Right ventricle myocardium inferior (tissue), 1 donor: ENCODE measurements at regions not wholly inside any gene's neighbourhood (a gene's known extent, or its start where the extent isn't known, plus 50 kb on each side); places are given as distances from the start of the nearest gene placed in this dataset.

ENCODE experiments used
- ATAC-seq: fragments of 200-7000 bp; cut with Tn5 transposase; one replicate; pipeline ENCODE4 v1.9.1; 2020; ENCODE audit warnings: mild to moderate bottlenecking, moderate library complexity
- DNase-seq: peaks from one replicate; pipeline ENCODE4 v3.0.0; 2021; ENCODE audit errors: missing footprints
- intact Hi-C: fragments of 100-400 bp; cut with DNase I; formaldehyde crosslinking; loops from one replicate; pipeline ENCODE4 v1.11.0; 2022
- donor health status: DM: no; HTN: yes; CAD: no; lungs with severe emphysema.

DNA sequence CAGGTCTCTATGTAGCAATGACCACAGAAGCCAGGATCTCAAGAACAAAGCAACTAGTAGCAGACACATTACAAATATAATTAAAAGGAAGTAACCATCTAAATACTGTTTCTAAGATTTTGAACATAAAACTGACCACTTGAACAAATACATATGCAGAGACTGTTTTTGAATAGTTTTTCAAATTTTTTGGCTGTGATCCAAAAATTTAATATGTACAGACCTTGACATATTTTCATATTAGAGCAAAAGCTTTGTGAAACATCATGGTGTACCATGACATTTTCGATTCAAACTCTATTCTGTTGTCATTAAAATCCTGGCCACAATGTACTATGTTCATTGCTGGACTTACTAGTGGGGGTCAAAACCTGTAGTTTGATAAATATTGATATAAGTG, 126.5 kb downstream of the NUDT12 start:
- DNase-seq (no peak), ATAC-seq (no peak)
- intact Hi-C loops, result no loop called here

DNA sequence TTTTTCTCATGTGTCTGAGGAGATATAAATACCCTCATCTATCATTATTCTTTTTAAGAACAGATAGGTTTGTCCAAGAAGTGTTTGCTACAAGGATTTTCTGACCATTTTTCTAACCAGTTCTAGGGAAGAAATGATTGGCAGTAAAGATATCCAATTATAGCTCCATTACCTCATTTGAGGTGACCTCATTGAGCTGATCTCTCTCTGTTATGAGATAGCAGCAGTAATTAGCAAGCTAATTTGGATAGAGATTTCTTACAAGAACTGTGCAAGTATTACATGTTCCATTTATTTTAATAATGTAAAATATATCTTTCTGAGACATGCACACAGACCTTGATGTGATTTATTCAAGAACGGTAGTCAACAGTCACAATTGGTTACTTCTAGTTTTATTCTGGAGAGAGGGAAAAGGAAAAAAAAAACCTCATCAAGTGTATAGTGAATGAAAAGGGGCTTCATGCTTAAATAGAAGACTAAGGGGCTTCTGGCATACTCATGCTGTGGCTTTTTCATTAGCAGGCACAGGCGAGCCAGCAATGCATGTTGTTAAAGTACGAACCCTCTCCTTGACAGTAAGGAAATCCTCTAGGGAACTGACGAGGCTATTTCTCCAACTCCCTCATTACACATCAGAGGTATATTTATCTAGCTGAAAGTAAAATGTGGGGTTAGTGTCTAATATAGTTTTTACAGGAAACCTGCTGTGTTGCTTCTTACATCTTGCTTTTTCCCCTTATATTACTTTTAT, 127.3 kb downstream of the NUDT12 start:
- ATAC-seq (no peak), DNase-seq (no peak)
- intact Hi-C loops, result no loop called here

DNA sequence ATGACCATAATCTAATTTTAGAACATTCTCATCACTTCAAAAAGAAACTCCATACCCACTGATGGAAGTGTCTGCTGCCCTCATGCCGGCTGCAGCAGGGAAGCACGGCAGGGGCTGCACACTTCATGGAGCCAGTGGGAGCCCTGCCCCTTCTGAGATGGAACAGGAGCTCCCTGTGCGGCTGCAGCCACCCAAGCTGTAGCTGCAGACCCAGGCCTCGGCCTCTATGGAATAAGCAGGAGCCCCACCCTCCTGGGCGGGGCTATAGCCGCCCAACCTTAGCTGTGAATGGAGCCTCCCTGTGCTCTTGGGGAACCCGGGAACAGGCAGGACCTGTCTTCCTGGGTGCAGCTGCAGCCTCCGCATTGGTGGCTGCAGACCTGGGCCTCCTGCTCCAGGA, 128.5 kb downstream of the NUDT12 start:
- no peak for DNase-seq
- intact Hi-C loops, result no loop called here
- no peak for ATAC-seq

DNA sequence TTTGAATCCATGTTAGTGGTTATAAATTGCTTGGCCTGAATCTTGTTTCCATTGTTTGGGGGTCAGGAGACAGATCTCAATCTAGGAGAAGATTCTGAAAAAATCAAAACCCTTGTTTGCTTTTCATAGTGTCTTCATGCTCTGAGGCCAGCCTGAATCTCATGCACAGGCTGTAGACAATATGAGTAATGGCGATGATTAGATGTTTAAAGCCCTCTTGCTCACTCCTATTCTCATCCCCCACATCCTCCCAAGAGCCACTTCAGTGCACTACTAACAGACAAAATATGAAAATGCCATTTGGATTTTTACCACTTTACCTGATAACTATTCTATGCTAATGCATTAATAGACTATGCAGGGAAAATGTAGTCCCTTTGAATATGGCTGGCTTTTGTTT, 129.4 kb downstream of the NUDT12 start:
- no peak for ATAC-seq
- DNase-seq, result no peak
- intact Hi-C loops, result no loop called here

DNA sequence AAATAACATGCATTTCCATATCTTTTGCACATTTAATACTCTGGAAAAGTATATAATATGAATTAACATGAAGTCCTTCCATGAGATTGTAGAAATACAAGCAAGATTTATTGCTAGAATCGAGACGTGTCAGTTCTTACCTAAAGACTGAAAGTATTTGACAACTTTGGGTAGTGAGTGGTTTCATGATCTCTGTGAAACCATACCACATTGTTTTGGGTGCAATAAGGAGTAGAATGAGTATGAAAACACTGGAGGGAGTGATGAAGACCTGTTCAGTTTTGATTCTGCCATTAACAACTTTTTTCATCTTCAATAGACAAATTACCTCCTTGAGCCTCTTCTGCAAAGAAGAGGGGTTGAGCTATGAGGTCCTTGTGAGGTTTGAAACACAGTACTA, 133.7 kb downstream of the NUDT12 start:
- no peak for ATAC-seq
- intact Hi-C loops, result no loop called here
- DNase-seq, result no peak

DNA sequence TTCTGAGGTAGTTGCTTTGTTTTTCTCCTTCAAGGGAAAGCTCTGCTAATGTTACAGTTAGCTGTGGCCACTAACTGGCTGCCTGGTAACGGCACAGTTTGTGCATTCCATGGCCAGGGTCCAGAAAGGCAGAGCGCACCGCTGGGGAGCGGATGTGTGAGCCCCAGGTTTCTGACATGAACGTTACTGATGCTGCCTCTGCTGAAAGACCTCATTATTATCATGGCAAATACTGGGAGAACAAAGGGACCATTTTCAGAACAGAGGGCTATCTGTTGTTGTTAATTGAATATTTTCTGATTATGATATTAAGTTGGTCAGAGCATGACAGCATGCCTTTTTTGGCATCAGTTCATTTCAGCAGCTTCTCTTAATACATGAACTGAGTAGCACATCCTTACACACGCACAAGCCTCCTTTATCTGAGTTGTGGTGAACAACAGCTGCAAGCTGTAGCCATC, 134.1 kb downstream of the NUDT12 start:
- peak; percentile 83 for ATAC-seq
- peak; percentile 59 for DNase-seq
- intact Hi-C loops, result no loop called here

DNA sequence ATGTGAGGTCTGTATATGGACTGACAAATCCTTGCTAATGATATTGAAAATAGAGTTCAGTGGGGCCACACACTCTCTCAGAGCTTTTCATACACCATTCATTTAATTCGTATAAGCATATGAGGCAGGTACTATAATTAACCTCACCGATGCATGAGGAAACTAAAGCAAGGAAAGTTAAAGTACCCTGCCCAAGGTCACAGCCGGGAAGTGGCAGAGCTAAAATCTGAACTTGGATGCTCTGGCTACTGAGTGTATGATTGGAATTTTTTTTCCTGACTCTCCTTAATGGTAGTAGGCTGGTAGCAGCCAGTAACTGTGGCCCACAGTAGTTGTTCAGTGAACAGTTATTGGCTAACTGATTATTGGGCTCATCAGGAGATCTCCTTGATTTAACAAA, 135.3 kb downstream of the NUDT12 start:
- intact Hi-C loops, result no loop called here

DNA sequence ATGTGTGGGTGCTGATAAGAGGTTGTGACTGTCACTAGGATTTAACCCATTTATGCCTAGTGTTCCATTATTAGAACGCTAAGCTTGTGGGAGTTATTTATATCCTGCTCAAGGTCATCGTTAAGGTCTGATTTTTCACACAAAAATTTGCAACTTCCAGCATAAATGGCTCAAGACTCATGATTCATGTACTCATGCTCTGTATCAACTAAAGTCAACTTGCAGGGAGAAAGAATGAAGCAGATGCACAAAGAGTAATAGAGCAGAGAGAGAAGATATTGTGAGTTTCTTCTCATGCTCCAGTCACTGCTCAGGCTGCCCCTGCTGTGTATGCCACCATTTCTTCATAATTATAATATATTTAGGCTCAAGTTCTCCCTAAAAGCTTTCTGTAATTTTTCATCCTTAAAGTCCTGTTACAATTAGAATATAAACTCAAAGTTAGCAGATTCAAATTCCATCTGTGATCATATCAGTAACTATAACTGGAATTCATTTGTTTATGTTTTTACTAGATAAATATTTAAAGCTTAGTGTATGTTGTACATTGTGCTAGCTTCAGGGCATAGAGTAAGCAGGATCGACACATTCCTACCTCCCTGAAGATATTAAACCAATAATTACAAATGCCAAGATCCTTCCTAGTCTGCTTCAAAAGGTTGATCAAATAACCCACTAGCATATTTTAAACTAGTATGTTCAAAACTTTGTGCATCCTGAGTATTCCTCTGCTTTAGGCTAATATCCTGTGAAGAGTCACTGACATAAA, 136.7 kb downstream of the NUDT12 start:
- intact Hi-C loops, result no loop called here
- ATAC-seq (no peak), DNase-seq (no peak)

More for the DNA sequence above, 135.3 kb downstream of the NUDT12 start:
- ATAC-seq (peak; percentile 48), DNase-seq (no peak)

DNA sequence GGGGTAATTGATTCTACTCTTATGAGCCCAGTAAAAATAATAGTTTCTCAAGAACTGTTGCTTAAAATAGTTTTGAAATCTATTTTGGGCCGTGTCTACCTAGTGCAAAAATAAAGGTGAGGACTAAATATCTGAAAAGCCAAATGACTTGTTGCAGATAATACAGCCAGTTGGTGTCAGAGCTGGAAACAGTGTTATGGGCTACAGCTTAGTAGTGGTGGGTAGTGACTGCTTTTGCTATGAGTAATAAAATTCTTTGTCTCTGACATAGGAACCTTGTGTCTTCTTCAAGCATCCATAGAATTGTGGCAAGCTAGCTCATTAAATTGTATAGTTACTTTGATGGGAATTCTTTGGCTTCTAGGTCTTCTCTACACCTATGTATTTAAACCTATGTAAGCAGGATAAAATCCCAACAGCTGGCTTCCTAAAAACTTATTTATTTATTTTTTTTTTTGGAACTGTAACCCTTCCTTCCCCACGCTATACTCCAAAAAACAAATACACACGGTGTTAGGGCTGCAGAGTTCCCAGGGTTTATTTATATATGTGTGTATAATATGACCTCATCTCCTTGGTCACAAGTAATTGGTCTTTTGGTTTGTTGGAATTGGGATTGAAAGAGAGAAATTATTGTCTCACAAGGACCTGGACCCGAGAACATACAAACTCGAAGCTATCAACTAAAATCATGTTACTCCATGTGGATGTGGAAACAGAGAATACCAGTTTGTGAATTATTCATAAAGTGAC, 138.0 kb downstream of the NUDT12 start:
- DNase-seq, result no peak
- ATAC-seq, result no peak
- intact Hi-C loops, result no loop called here

DNA sequence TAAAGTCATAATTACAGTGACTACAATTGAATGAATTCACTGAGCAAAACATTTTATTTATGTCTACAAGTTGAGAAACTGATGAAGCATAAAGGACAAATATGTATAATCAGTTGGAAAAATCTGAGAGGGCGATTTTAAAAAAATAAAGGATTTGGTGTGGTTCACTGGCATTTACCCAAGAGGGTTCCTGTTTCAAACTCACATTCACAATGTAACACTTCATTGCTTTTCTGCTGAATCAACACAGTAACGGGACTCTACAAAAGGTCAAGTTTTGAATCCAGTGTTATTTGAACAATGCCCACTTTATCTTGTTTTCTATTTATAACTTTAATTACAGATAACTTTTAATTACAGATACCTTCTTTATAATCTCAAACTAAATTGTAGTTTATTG, 138.6 kb downstream of the NUDT12 start:
- no peak for DNase-seq
- ATAC-seq, result no peak
- intact Hi-C loops, result no loop called here

DNA sequence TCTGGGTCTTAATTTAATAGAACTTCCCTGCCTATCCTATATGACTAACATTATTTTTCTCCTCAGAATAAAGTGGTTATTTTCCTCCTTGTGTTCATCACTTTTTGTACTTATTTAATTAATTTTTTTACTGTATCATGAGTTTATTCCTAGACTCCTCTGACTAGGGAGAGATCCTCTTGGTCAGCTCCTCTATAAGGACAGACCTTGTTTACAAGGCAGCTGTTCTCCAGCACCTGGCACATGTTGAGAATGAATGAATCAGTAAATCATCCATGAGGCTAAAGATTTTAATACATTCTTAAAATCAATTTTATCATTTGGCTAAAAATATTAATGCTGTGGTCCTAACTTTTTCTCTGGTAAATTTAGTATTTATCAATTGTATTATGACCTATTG, 139.8 kb downstream of the NUDT12 start:
- intact Hi-C loops, result no loop called here
- ATAC-seq, result no peak

DNA sequence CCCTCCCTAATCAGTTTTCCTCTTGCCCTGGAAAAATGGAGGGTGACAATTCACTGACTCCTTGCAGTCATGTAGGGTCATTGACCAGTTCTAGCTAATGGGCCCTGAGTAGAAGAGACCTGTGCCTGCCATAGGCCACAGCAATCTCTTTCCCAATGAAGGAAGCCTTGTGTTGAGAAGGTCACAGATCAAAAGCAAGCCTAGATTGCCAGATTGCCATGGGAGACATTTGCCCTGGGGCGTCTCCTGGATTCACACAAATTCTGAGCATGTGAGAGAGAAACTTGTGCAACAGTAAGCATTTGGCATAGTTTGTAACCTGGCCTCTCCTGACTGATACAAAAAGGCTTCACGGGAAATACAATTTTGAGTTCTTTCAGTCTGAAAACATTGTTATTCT, 148.0 kb downstream of the NUDT12 start:
- DNase-seq (no peak), ATAC-seq (no peak)
- intact Hi-C loops, result no loop called here

More for the DNA sequence above, 139.8 kb downstream of the NUDT12 start:
- DNase-seq, result no peak

DNA sequence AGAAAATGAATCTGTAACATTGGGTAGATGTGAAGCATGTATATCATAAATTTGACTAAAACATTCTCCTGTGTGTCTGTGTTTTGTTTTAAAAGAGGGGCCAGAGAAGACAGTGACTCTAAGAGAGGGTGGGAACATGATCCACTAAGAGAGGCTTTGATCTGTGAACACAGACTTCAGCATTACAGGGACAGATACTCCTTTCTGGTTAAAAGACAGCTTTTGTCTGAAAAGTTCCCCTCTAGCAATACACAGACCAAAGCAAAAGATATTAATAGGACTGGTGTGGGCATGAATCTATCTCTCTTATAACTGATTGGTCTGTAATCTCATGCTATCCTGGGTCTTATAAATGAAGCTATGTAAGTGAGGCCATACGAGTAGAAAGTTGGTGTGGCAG, 150.9 kb downstream of the NUDT12 start:
- DNase-seq (no peak), ATAC-seq (no peak)
- intact Hi-C loops, result no loop called here

DNA sequence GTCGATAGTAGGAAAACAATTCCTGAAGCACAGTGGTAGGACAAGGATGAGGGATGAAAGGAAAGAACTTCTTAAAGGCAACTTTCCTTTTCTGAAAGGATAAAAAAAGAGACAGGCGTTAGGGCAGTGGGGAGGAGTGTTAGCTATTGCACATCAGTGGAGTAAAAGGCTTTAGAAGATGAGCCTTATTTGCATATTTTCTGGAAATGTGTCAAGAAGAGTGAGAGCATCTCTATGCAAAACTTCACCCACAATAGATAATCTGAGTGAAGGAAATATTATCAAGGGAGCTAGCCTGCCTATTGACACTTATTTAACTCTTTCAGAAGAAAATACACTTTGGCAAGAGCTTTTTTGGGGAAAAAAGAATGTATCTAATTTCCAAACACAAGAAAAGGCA, 151.6 kb downstream of the MACIR start:
- intact Hi-C loops, result no loop called here
- no peak for ATAC-seq
- no peak for DNase-seq

DNA sequence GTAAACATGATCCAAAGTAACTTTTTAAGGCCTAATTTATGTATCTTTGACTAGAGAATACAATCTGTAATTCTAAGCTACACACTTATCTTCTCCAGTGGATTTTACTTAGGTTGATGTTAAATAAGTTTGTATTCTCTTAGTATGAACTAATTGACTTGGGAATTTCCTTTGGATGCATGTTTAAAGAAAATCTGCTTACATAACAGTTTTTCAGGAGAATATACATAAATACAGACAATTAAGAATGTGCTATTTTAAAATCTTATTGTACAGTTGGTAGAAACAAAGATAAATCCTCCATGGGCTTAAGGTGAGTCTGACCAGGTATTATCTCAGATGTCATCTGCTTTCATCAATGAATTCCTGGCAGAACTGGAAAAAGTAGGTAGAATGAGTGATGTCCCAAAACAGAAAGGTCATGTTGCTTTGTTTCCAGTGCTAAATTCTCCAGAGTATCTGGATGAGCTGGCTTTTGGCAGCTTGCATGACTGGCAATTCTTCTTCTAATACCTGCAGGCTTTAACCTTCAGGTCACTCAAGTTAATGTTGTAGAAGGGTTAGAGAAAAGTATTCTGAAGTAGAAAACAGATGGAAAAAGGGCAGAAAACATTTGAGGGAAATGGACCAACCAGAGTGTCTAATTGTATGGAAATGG, 150.6 kb downstream of the MACIR start:
- ATAC-seq, result no peak
- intact Hi-C loops, result no loop called here

DNA sequence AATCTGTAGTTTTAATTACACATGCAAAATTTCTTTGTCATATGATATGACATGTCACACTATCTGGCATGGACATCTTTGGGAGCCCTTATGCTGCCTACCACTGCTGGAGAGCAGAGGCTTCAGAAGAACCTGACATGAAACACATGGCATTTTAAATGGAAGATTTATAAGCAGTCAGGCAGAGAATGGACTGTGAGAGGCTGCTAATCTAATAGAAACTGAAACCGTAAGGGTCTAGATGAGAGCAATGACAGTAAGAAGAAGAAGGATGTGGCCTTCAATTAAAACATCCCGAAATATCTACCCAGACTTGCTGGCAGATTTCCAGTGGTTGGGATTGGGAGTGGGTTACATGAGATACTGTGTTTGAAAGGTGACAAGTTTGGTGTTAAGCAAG, 149.8 kb downstream of the MACIR start:
- DNase-seq (no peak), ATAC-seq (no peak)
- intact Hi-C loops, result no loop called here

More for the DNA sequence above, 150.6 kb downstream of the MACIR start:
- DNase-seq, result no peak

DNA sequence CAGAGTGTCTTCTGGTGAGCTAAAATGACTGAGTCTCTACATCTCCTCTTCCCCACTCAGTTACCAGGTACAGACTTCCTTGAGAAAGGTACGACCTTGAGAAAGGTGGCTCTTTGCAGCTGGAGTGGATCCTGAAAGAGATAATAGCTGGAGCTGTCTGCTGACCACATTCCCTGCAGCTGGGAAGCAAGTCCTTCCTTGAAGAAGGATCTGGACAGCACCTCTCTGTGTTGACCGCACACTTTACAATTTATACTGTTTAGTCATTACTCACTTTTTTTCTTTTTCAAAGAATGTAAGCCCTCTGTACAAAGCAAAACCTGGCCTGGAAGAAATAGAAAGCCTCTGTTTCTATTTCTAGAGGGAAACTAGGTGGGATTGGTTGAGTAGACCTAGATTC, 148.8 kb downstream of the MACIR start:
- DNase-seq, result no peak

DNA sequence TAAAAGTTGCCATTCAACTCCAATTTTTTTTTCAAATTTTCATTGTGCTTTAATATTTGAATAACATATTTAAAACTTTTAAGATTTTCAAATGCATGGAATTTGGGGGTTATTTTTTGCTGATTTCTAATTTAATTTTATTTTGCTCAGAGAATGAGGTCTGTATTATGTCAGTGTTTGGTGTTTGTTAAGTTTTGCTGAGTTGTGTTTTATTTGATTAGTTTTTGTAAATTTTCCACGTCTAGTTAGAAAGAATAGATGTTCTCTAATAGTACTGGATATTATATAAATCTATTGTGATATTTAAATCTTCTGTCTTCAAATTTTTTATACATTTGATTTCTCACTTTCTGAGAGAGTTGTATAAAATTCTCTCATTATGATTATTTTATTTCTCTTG, 145.9 kb downstream of the MACIR start:
- ATAC-seq (no peak), DNase-seq (no peak)
- intact Hi-C loops, result no loop called here

More for the DNA sequence above, 148.8 kb downstream of the MACIR start:
- no peak for ATAC-seq
- intact Hi-C loops, result no loop called here

DNA sequence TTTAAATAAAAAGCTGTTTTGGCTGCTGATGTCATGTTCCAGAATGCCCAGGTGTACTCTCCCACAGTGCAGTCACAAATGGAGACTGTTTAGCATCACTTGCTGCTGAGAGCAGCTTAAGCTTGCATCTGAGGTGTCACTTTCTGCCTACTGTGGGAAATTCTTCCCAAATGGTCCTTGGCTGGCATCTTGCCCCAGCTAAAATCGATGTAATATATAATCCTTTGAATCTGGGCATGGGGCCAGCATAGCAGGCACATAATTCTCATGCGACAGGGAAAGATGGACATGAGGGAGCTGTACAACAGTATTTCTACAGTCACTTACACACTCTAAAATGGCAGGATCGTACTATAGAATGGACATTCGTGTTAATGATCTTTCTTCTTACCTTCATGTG, 144.3 kb downstream of the MACIR start:
- ATAC-seq (no peak), DNase-seq (no peak)
- intact Hi-C loops, result no loop called here
